VCaP (cell line): ENCODE measurements at regions not wholly inside any gene's neighbourhood (a gene's known extent, or its start where the extent isn't known, plus 50 kb on each side); places are given as distances from the start of the nearest gene placed in this dataset.
"Not testable (repeated sequence)": the region's sequence is repeated elsewhere in the genome, so short reads cannot be mapped to it uniquely, and the experiment has no call there.

ENCODE experiments used
- H3K27ac ChIP-seq: fragments of 450-650 bp; 2 replicates; pipeline ENCODE4 v1.5.1; 2017

- H3K27ac ChIP-seq: not testable (repeated sequence)
Measured at GRCh38 chr1:121050097-121050496, 134.0 kb downstream of the FAM72B start.

DNA sequence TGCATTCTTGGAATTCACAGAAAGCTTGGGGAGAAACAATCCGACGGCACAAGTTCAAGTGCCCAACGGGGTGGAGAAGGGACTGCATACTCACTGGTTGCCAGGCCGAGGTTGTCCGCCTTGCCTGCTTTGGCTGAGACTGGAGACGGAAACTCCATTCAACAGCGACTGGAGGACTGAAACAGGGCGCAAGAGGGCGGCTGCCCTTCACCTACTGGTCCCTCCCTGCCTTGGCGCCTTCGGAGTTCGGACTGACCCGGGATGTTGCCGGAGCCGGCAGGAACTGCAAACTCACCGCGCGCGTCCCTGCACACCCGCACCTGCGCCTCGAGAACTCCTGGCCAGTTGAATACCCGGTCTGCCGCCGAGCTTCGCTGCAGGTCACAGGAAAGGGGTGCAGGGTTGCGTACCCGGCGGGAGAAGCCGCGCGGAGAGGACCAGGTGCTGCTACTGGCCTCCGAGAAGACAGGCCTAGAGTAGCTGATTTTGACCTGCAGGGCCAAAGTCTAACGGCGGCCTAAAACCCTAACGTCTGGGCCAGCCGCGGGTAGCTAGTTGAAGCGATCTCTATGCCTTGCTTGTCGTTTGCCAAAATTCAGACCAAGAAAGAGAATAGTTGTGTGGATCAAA, 132.9 kb downstream of the FAM72B start:
- not testable (repeated sequence) for H3K27ac ChIP-seq

DNA sequence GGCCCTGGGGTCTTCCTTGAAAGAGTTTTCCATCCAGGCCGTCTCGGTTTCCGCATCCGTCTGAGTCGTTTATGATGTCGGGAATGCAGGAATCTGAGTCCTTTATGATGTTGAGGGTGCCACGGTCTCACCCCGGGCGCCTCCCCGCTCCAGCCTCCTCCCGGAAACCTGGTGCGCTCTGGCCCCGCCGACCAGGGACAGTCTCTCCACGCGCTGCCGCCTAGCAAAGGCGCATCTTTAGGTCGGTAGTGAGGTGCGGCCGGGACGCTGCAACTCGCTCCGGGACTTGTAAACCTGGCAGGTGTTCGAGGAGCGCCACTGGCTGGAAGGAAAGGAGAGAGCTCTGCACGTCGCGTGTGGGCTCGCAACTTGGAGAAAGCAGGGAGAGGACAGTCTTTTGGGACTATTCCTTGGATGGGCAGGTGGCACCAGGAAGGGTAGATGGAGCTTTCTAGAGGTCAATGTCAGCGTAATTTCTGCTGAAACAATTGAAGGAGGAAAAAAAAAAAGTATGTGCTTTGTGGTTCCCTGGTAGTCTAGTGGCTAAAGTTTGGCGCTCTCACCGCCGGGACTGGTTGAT, 132.0 kb downstream of the FAM72B start:
- H3K27ac ChIP-seq: not testable (repeated sequence)

DNA sequence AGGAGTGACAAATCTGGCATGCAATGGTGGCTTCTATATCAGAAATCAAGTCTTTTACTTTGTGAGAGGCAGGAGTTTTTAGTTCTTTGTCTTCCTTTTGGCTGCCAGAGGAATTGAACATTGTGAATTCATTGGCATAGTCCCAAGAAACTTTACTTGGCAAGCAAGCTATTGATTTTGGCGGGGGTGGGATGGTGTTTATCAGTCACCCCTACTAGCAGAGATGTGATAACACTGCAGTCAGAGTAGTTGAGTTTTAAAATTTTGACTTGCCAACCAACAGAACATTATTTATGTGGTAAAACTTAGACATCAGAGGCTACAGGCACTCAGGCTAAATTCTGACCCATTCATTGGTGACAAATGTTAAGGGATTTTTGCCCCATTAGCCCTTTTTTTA, 129.2 kb downstream of the FAM72B start:
- not testable (repeated sequence) for H3K27ac ChIP-seq

- not testable (repeated sequence) for H3K27ac ChIP-seq
Measured at GRCh38 chr1:121066925-121067324, 117.2 kb downstream of the FAM72B start.

- not testable (repeated sequence) for H3K27ac ChIP-seq
Measured at GRCh38 chr1:121068738-121069499, 115.2 kb downstream of the FAM72B start.

GRCh38 chr1:121073852-121074251, 110.3 kb downstream of the FAM72B start:
- not testable (repeated sequence) for H3K27ac ChIP-seq

DNA sequence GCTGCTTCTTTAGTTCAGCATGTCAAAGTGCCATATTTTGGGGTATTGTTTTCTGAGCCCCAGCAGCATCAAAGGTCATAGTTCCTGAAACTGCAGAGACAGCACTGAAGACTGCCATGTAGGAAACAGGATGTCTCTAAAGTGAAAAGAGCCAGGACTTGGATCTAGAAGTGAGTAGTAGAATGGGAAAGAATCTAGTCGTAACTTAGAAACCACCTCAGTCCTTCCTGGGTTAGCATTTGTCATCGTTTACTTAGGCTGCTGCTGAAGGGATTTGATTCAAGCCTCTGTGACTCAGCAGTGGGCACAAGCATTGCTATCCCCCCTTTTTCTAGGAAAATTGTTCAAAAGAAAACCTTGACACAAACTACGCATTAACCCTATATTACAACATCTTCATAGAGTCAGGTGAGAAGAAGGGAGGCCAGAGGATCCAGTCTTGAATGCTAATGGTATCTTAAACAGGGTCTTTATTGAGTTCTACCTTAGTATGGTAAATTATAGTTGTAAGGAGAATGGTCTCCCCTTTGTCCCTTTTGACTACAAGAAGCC, 108.8 kb downstream of the FAM72B start:
- not testable (repeated sequence) for H3K27ac ChIP-seq

- not testable (repeated sequence) for H3K27ac ChIP-seq
Measured at GRCh38 chr1:121076674-121077073, 107.5 kb downstream of the FAM72B start.

DNA sequence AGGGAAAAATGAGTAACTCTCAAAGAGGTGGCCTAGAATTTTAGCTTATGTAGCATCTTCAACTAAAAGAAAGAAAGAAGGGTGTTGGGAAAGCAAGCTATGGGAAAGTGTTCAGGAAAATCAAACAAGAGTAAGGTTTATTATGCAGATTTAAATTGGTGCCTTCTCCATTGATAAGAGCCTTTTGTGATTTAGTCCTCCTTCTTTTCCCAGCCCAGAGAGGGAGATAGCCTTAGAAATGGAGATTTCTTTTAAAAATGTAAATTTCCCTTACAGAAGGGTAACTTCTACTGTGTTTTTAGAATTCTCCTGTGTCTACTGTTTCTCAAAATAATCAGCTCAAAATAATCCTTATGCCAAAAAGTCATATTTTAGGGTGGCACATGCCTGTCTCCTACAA, 104.5 kb downstream of the FAM72B start:
- not testable (repeated sequence) for H3K27ac ChIP-seq

DNA sequence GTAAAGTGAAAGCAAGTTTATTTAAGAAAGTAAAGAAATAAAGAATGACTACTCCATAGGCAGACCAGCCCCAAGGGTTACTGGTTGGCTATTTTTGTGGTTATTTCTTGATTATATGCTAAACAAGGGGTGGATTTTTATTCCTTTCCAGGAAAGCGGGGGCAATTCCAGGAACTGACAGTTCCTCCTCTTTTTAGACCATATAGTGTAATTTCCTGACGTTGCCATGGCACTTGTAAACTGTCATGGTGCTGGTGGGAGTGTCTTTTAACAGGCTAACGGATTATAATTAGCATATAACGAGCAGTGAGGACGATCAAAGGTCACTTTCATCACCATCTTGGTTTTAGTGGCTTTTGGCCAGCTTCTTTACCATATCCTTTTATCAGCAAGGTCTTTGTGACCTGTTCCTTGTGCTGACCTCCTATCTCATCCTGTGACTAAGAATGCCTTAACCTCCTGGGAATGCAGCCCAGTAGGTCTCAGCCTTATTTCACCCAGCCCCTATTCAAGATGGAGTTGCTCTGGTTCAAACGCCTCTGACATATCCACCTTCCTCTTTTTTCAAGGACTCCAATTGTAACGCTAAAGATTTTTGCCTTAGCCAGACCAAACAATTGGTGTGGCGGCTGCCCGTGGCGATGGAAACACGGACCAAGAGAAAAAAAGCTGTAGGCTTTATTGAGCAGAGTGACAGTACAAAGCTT, 103.8 kb downstream of the FAM72B start:
- not testable (repeated sequence) for H3K27ac ChIP-seq

DNA sequence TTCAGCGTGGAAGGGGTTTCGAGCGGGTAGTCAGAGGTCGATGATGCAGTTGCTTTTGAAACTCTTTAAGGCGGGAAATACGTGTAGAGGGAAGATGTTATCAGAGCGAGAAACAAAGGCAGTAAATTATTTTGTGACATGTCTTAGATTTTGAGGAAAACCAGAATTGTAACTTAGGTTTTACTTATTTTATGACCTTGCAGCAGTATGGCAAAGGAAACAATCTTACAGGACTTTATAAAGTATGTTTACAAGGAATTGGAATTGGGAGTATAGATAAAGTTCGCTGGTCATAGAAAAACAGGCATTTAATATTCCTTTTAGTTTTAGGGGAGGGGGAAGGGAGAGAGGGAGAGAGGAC, 103.3 kb downstream of the FAM72B start:
- H3K27ac ChIP-seq: not testable (repeated sequence)

GRCh38 chr1:121081625-121082199, 102.4 kb downstream of the FAM72B start:
- H3K27ac ChIP-seq: not testable (repeated sequence)

- H3K27ac ChIP-seq: not testable (repeated sequence)
Measured at GRCh38 chr1:121082995-121083394, 101.1 kb downstream of the FAM72B start.

- not testable (repeated sequence) for H3K27ac ChIP-seq
Measured at GRCh38 chr1:121086249-121086648, 97.9 kb downstream of the FAM72B start.

DNA sequence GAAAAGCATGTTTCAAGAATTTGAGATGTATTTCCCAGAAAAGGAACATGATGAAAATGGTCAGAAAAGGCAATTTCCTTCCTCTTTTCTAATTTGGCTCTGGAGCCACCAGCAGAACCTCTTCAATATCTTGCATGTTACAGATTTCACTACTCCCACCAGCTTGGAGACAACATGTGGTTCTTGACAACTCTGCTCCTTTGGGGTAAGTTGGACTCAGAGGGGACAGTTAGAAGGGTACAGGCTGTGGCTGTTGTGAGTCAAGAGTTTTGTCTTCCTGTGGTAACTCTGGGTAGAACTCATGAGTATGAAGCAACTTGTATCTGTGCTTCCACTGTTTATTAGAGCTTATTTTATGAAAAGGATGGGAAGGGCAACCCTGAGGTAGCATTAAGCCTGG, 96.9 kb downstream of the FAM72B start:
- not testable (repeated sequence) for H3K27ac ChIP-seq

- H3K27ac ChIP-seq: not testable (repeated sequence)
Measured at GRCh38 chr1:121088568-121088967, 95.6 kb downstream of the FAM72B start.

- not testable (repeated sequence) for H3K27ac ChIP-seq
Measured at GRCh38 chr1:121092329-121092968, 91.7 kb downstream of the FAM72B start.

DNA sequence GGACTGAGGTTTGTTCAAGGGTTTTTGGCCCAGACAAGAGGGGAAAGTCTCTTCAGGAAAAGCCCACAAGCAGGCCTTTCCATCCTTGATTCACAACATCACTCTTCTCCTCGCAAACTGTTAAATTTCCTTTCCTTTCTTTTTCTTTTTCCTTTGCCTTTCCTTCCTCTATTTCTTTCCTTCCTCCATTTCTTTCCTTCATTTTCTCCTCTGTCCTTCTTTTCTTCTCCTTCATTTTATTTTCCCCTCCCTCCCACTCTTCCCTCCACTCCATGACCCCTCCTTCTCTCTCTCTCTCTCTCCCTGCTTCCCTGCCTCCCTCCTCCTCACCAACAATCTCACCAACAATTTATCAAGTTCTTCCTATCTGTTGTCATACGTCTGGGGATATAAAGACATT, 89.1 kb downstream of the FAM72B start:
- H3K27ac ChIP-seq: not testable (repeated sequence)
